ENCODE measurements at regions not wholly inside any gene's neighbourhood (a gene's known extent, or its start where the extent isn't known, plus 50 kb on each side); places are given as distances from the start of the nearest gene placed in this dataset.

GRCh38 chr15:69891606-69892005 is 206.1 kb downstream of the TLE3 start:
- DNase-seq (ENCODE audit: low read depth) = no peak

- DNase-seq (ENCODE audit: low read depth) = no peak
These were observed 205.4 kb downstream of the TLE3 start for GRCh38 chr15:69892351-69892750.

DNA sequence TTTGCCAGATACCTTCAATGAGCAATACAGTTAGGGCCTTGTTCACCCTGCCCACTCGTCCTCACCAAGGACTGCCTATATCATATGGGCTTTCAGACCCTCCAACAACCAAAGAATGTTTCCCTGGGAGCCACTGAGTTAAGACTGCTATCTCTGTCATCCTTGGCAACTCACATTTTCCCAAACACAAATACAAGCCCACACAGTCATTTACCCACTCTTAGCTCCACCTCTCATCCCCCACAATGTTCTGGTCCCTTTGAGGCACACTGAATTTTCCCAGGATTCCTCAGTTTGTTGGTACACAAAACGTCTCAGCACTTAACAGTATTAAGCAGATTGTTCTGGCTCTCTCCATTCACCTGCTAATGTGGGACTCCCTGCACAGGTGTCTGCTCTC is 204.6 kb downstream of the TLE3 start:
- DNase-seq (ENCODE audit: low read depth) = no peak

- DNase-seq (ENCODE audit: low read depth) = no peak
These were observed 203.9 kb downstream of the TLE3 start for GRCh38 chr15:69893863-69894262.

DNA sequence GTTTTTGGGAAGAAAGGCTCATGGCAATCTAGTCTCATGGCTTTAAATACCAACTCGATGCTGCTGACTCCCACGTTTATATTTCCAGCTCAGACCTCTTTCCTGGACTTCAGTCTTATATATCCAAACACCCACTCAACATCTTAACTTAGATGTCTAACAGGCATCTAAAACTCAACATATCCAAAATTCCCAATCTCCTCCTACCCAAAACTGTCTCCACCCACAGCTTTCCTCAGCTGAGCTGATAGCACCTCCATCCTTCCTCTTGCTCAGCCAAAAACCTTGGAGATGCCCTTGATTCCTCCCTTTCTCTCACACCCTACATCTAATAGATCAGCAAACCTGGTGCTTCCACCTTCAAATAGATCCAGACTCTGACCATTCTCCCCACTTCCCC is 202.5 kb downstream of the TLE3 start:
- no peak for DNase-seq (ENCODE audit: low read depth)

GRCh38 chr15:69896606-69897005 is 201.1 kb downstream of the TLE3 start:
- no peak for DNase-seq (ENCODE audit: low read depth)

DNA sequence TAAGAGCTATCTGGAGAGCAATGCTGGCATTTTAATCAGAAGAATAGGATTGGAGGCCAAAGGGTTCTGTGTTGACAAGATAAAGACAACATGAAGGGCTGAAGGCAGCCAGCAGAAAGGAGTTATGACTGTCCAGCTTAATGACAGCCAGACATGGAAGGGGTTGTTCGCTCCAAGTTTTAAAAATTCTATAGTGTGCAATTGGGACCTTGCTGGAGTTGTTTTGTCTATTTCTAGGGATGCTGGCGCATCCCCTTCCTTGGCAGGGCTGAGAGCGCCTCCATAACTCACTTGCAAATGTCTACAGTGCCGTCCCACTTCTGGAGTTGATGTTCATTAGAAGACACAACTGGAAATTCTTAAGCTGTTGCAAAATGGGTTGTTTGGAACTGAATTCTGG is 200.7 kb downstream of the TLE3 start:
- no peak for DNase-seq (ENCODE audit: low read depth)

- no peak for DNase-seq (ENCODE audit: low read depth)
These were observed 200.1 kb downstream of the TLE3 start for GRCh38 chr15:69897471-69898237.

DNA sequence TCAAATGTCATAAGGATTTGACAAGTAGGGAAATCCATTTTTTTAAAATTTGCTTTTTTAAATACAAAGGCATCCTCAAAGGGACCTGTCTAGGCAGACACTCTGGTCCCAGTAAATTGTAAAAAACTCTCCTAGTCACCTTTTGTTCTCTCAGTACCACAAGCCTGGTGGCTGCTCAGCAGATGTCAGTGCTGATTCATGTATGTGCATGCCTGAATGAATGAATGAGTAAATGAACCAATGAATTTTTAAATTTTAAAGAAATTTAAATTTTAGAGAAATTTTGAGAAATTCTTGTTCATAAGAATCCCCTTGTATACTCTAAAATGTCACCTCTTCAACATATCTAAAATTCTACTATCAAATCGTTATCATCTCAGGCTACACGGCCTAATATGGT is 199.5 kb downstream of the TLE3 start:
- DNase-seq (ENCODE audit: low read depth) = no peak

DNA sequence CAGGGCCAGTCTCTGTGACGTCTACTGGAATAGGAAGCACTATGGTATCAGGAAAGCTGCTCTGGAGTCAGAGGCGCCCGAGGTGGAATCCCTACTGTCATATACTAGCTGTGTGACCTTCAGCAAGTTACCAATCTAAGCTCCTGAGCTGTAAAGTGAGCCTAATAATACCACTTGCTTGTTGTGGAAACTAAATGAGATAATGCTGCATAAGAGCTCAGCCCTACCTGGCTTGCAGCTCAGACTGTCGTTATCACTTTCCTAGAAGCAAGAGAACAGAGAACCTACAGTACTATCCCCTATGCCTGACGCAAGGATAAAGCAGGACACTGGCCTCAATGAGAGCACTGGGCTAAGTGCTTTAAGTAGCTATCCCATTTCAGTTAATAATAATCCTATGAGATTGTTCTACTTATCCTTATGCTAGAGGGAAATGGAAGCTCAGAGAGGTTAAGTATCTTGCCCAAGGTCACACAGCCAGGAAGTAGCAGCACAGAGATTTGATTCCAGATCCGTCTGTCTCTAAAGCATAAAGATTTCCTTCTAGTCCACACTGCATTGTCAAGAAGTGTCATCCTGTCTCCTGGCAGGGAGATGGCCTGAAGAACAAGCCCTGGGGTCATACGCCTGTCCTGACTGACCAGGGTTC is 195.2 kb downstream of the TLE3 start:
- no peak for DNase-seq (ENCODE audit: low read depth)

DNA sequence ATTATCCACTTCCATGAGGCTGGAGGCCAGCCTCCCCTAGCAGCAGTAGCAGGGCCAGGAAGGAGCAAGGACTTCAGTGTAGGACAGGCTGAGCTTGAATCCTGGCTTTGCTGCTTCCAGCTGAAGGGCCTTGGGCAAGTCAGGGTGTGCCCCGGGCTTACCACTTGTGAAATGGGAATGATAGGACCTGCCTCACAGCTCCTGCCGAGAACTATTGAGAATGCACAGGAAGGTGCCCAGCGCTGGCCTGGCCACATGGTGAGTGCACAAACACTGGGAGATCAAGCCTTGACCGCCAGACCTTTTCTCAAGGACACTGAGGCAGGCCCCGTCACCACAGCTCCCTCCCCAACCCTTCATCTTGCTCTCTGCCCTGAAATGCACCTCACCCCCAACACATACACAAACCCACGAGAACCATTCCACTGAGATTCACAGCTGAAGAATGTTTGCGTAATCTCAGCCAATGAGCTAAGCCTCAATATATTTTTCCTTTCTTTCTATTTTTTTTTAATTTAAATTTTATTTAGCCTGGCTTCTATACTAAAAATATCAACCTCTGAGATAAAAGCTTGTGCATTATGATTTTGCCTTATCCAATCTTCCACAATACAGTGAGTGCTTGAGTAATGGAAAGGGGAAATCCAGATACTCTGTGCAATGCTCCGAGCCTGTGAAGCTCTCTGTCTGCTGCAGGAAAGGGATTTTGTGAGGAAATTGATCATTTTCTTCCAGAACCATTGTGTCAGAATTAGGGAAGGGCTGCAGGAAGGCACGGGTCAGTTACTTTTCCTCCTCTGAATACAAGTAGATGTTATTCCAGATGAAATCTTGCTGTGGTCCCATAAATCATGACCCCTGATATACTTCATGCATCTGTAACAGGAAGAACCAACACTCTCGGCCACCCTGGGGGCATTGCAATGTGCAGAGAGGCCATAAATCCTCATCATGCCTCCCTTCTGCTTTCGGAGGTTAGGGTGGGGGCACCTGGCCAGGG is 193.9 kb downstream of the TLE3 start:
- DNase-seq (ENCODE audit: low read depth) = no peak

GRCh38 chr15:69906256-69907185 is 191.2 kb downstream of the TLE3 start:
- DNase-seq (ENCODE audit: low read depth) = no peak

DNA sequence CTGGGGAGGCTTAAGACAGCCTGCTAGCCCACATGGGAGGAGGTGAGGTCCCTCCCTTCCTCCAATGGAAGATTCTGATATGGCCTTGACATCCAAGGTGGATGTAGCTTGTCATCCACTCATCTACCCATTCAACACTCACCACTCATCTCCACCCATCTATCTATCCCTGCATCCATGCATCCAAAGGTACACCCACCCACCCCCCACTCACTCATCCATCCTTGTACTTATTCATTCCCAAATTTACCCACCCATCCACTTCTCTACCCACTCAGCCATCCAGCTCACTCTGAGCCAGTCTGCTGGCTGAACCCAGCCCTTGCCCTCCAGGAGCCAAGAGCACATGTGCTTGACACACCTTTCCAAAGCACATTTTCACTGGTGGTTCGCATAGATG is 189.7 kb downstream of the TLE3 start:
- no peak for DNase-seq (ENCODE audit: low read depth)

- DNase-seq (ENCODE audit: low read depth) = no peak
These were observed 188.9 kb downstream of the TLE3 start for GRCh38 chr15:69908590-69909420.

GRCh38 chr15:69909719-69910444 is 187.8 kb downstream of the TLE3 start:
- no peak for DNase-seq (ENCODE audit: low read depth)

DNA sequence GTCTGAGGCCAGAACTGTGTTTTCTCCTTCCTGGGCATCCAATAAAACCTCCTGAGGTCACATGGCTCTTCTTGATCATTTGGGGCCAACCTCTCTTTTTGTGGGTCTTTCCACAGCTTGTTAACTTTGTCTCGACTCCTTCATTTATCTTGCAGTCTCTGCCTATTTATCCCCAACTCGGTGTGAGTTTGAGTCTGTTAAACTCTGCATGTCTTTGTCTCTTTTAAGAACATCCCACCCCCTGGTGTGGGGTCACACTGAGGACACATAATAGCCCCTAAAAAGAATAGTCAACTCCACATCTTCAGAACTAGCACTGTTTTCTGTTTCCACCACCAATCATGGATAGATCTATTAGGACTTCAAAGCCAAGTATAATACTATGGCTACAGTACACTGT is 187.2 kb downstream of the TLE3 start:
- DNase-seq (ENCODE audit: low read depth) = no peak

DNA sequence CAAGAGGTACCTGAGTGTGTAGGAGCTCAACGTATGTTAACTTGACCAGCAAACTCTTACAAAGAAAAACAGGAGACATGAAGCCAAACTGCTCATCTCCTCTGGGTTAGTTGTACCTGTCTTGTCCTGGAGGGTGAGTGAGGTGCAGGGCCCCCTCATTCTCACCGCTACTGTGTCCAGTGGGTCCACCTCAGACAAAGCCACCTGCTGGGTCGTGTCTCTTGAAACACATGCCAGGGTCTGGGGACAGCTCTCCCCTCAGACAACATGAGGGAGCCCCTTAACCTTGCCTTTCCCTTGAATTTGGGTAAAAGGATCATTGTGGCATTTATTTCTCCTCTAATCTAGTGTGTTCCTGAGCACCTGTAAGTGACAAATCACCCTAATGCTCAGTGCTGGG is 185.6 kb downstream of the TLE3 start:
- DNase-seq (ENCODE audit: low read depth) = no peak

GRCh38 chr15:69914040-69914439 is 183.7 kb downstream of the TLE3 start:
- no peak for DNase-seq (ENCODE audit: low read depth)

DNA sequence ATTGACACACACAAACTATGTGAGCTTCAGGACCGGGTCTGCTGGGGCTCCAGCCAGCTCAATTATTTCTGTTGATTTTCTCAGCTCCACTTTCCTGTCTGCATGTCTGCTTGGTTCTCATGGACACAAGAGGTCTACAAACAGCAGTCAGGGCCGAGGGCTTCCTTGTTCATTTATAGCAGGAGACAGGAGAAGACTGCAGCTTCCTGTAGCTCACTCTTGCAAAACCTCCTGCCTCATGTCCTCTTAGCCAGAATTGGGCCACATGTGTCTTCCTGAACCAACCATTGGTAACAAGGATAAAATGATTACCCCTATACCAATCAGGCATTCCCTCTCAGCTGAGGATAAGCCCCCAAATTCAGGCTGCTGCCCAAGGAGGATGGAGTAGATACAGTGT is 182.8 kb downstream of the TLE3 start:
- no peak for DNase-seq (ENCODE audit: low read depth)
